Mesenchymal stem cell (in vitro differentiated cells and primary cell): ENCODE measurements at regions not wholly inside any gene's neighbourhood (a gene's known extent, or its start where the extent isn't known, plus 50 kb on each side); places are given as distances from the start of the nearest gene placed in this dataset.

Source experiments
- DNase-seq: peaks from one replicate; pipeline ENCODE4 v3.0.0-alpha.2; 2013
- H2AFZ ChIP-seq: one replicate; pipeline ENCODE4 v1.6.1; 2013; ENCODE audit warnings: low read depth, mild to moderate bottlenecking, control low read depth, inconsistent platforms, low read length, moderate library complexity
- H2AK5ac ChIP-seq: 2 replicates; pipeline ENCODE4 v1.6.1; 2013; ENCODE audit warnings: low read length, moderate library complexity, mild to moderate bottlenecking, inconsistent platforms; ENCODE audit not compliant: severe bottlenecking
- H2BK120ac ChIP-seq: one replicate; pipeline ENCODE4 v1.6.1; 2013; ENCODE audit warnings: low read depth, mild to moderate bottlenecking, inconsistent platforms, low read length, moderate library complexity
- H2BK12ac ChIP-seq, 2 experiments: one replicate each; pipeline ENCODE4 v1.6.1; 2013; ENCODE audit warnings: inconsistent platforms in 2 of 2, low read length in 2 of 2, mild to moderate bottlenecking in 2 of 2, moderate library complexity in 2 of 2, control low read depth in 1 of 2
- H2BK15ac ChIP-seq: one replicate; pipeline ENCODE4 v1.6.1; 2013; ENCODE audit warnings: mild to moderate bottlenecking, low read depth, inconsistent platforms; ENCODE audit not compliant: poor library complexity, severe bottlenecking
- H2BK5ac ChIP-seq: 2 replicates; pipeline ENCODE4 v1.6.1; 2013; ENCODE audit warnings: low read depth, mild to moderate bottlenecking, low read length, control low read depth, inconsistent platforms; ENCODE audit not compliant: poor library complexity, severe bottlenecking
- H3K14ac ChIP-seq, 2 experiments: one replicate each; pipeline ENCODE4 v1.6.1; 2013; ENCODE audit warnings: inconsistent platforms in 2 of 2, low read length in 2 of 2, control low read depth in 1 of 2, mild to moderate bottlenecking in 1 of 2, moderate library complexity in 1 of 2
- H3K18ac ChIP-seq, 2 experiments: one replicate each; pipeline ENCODE4 v1.6.1; 2013; ENCODE audit warnings: inconsistent platforms in 2 of 2, low read length in 2 of 2, control low read depth in 1 of 2, low read depth in 1 of 2, mild to moderate bottlenecking in 1 of 2
- H3K23ac ChIP-seq, 2 experiments: one replicate each; pipeline ENCODE4 v1.6.1; 2013; ENCODE audit warnings: inconsistent platforms in 2 of 2, low read length in 2 of 2, mild to moderate bottlenecking in 2 of 2, moderate library complexity in 2 of 2, control low read depth in 1 of 2
- H3K27ac ChIP-seq: 2 replicates; pipeline ENCODE4 v1.5.1; 2013; ENCODE audit warnings: mild to moderate bottlenecking, moderate library complexity, low read length, control low read depth, inconsistent platforms; ENCODE audit not compliant: poor library complexity, severe bottlenecking
- H3K27me3 ChIP-seq, 2 experiments: 2 replicates each; pipeline versions ENCODE4 v1.6.1 to v1.7.0; 2013; ENCODE audit warnings: low read length in 2 of 2, mild to moderate bottlenecking in 2 of 2, moderate library complexity in 2 of 2, control low read depth in 1 of 2, inconsistent platforms in 1 of 2; ENCODE audit not compliant: control insufficient read depth in 1 of 2, insufficient read depth in 1 of 2
- H3K36me3 ChIP-seq, 2 experiments: 2 replicates each; pipeline versions ENCODE4 v1.6.1 to v1.7.0; 2013; ENCODE audit warnings: low read length in 2 of 2, control low read depth in 1 of 2, inconsistent platforms in 1 of 2, low read depth in 1 of 2, mild to moderate bottlenecking in 1 of 2; ENCODE audit not compliant: insufficient read depth in 2 of 2, control insufficient read depth in 1 of 2
- H3K4ac ChIP-seq, 2 experiments: one replicate each; pipeline ENCODE4 v1.6.1; 2013; ENCODE audit warnings: inconsistent platforms in 2 of 2, low read length in 2 of 2, mild to moderate bottlenecking in 2 of 2, moderate library complexity in 2 of 2, control low read depth in 1 of 2, low read depth in 1 of 2
- H3K4me1 ChIP-seq: 2 replicates; pipeline ENCODE4 v1.6.1; 2013; ENCODE audit warnings: low read depth, low read length, control low read depth; ENCODE audit not compliant: control insufficient read depth, insufficient read depth
- H3K4me2 ChIP-seq: 2 replicates; pipeline ENCODE4 v1.6.1; 2013; ENCODE audit warnings: low read length, mild to moderate bottlenecking, inconsistent platforms; ENCODE audit not compliant: poor library complexity, severe bottlenecking
- H3K4me3 ChIP-seq, 2 experiments: 2 replicates each; pipeline versions ENCODE4 v1.5.1 to v1.7.0; 2013; ENCODE audit warnings: low read length in 2 of 2, mild to moderate bottlenecking in 2 of 2, control low read depth in 1 of 2, low read depth in 1 of 2; ENCODE audit not compliant: insufficient read depth in 1 of 2
- H3K79me1 ChIP-seq: replicated peaks from 2 replicates; pipeline ENCODE4 v1.6.1; 2013; ENCODE audit warnings: mild to moderate bottlenecking, control low read depth, low read length, inconsistent platforms; ENCODE audit not compliant: poor library complexity, severe bottlenecking
- H3K9ac ChIP-seq: 2 replicates; pipeline ENCODE4 v1.7.0; 2013; ENCODE audit warnings: mild to moderate bottlenecking, low read length, moderate library complexity
- H3K9me3 ChIP-seq: 2 replicates; pipeline ENCODE4 v1.7.0; 2013; ENCODE audit warnings: mild to moderate bottlenecking, low read length; ENCODE audit not compliant: control insufficient read depth
- H4K8ac ChIP-seq: one replicate; pipeline ENCODE4 v1.6.1; 2013; ENCODE audit warnings: inconsistent platforms, mild to moderate bottlenecking, low read length, moderate library complexity
- H4K91ac ChIP-seq: one replicate; pipeline ENCODE4 v1.6.1; 2013; ENCODE audit warnings: mild to moderate bottlenecking, low read length, inconsistent platforms
- WGBS: methylation state at CpG from one replicate; pipeline ENCODE4 v1.1.7; 2013; ENCODE audit warnings: mixed read lengths; 5-methylcytosine and 5-hydroxymethylcytosine counted together

DNA sequence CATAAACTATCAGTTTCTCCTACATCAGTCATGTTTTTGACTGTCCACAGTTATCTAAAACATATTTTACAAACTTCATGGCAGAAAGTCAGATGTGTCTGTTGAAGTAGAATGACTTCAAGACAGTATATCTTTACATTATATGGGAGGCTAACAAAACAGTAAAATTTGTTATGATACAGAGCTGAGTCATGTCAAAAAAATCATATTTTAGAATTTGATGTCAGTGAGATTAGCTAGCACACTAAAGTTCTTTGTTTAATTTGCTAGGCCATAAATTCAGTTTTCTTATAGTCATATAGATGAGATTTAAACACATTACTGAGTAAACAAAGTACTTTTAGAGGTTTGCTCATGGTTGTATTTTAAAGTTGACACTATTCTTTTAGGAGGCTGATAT is 80.3 kb upstream of the IGSF10 start:
- H3K9ac ChIP-seq, result no peak overlapping the region
- no peak overlapping the region for H2BK5ac ChIP-seq
- no peak overlapping the region for H3K14ac ChIP-seq
- DNase-seq, result no peak
- no peak overlapping the region for H4K91ac ChIP-seq
- no peak overlapping the region for H3K4me3 ChIP-seq
- no peak overlapping the region for H3K23ac ChIP-seq
- no peak overlapping the region for H2BK120ac ChIP-seq
- no peaks in the 10 kb centered on the region for H3K9me3 ChIP-seq
- H2AK5ac ChIP-seq, result no peak overlapping the region
- H2BK15ac ChIP-seq, result no peak overlapping the region
- no peak overlapping the region for H3K18ac ChIP-seq
- no peak overlapping the region for H3K27ac ChIP-seq
- H3K4ac ChIP-seq, result no peak overlapping the region
- H2BK12ac ChIP-seq, result no peak overlapping the region
- H3K27me3 ChIP-seq, result no peaks in the 10 kb centered on the region
- peaks cover 6% of the 10 kb centered on the region for H3K4me1 ChIP-seq
- H3K36me3 ChIP-seq, result no peaks in the 10 kb centered on the region
- no peak overlapping the region for H3K4me2 ChIP-seq
- H2AFZ ChIP-seq, result no peak overlapping the region
- H3K79me1 ChIP-seq, result no peaks in the 10 kb centered on the region
- no peak overlapping the region for H4K8ac ChIP-seq

DNA sequence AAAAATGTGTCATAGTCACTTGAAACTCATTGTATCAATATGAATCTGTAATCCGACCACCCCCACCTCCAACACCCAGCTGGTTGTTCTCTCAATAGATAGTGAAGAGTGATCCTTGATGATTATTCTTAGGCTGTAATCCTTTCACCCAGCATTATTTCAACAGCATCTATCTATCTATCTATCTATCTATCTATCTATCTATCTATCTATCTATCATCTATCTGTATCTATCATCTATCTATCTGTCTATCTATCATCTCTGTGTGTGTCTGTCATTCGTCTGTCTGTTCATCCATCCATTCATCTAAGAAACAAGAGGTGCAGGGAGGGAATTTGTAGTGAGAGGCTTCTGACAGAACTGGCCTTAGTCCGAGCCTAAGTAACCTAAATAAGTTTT is 78.7 kb upstream of the IGSF10 start:
- Histone ChIP-seq H3K23ac (no peak overlapping the region), H2BK120ac (no peak overlapping the region), H2BK5ac (no peak overlapping the region), H2AFZ (no peak overlapping the region), H3K79me1 (no peaks in the 10 kb centered on the region), H3K4me3 (no peak overlapping the region), H2BK15ac (no peak overlapping the region), H4K91ac (no peak overlapping the region), H3K9me3 (no peaks in the 10 kb centered on the region), H3K4me2 (no peak overlapping the region), H3K4ac (no peak overlapping the region), H3K36me3 (no peaks in the 10 kb centered on the region), H3K18ac (no peak overlapping the region), H2BK12ac (no peak overlapping the region), H2AK5ac (no peak overlapping the region), H4K8ac (no peak overlapping the region), H3K14ac (no peak overlapping the region), H3K4me1 (peaks cover 6% of the 10 kb centered on the region), H3K27me3 (no peaks in the 10 kb centered on the region), H3K9ac (no peak overlapping the region), H3K27ac (no peak overlapping the region)
- no CpG with 5 or more reads among the region's 3 CpGs for WGBS
- DNase-seq, result no peak

- H3K79me1 ChIP-seq, result no peaks in the 10 kb centered on the region
- H2AFZ ChIP-seq, result no peak overlapping the region
- 58% methylated on average over 9 of the region's 15 CpGs for WGBS
- H3K9me3 ChIP-seq, result no peaks in the 10 kb centered on the region
- no peaks in the 10 kb centered on the region for H3K36me3 ChIP-seq
- peak overlapping the region; percentile 76 for H3K9ac ChIP-seq
- H2BK5ac ChIP-seq, result no peak overlapping the region
- H3K4me3 ChIP-seq, result peak overlapping the region in 1 of 2 experiments; percentile 20
- no peak overlapping the region for H4K91ac ChIP-seq
- no peak for DNase-seq
- H4K8ac ChIP-seq, result no peak overlapping the region
- H3K27ac ChIP-seq, result no peak overlapping the region
- H3K18ac ChIP-seq, result no peak overlapping the region
- no peak overlapping the region for H2BK15ac ChIP-seq
- no peak overlapping the region for H2BK12ac ChIP-seq
- no peak overlapping the region for H2AK5ac ChIP-seq
- peaks cover 6% of the 10 kb centered on the region for H3K4me1 ChIP-seq
- no peak overlapping the region for H2BK120ac ChIP-seq
- no peaks in the 10 kb centered on the region for H3K27me3 ChIP-seq
- no peak overlapping the region for H3K4ac ChIP-seq
- H3K14ac ChIP-seq, result no peak overlapping the region
- H3K23ac ChIP-seq, result no peak overlapping the region
- no peak overlapping the region for H3K4me2 ChIP-seq
These were observed 77.9 kb upstream of the IGSF10 start for GRCh38 chr3:151538456-151539393.

GRCh38 chr3:151537726-151538125 is 76.9 kb upstream of the IGSF10 start:
- Histone ChIP-seq H4K8ac (no peak overlapping the region), H3K4me2 (no peak overlapping the region), H3K4me1 (no peaks in the 10 kb centered on the region), H3K9ac (peak overlapping the region; percentile 76), H4K91ac (no peak overlapping the region), H3K18ac (no peak overlapping the region), H3K23ac (no peak overlapping the region), H3K27ac (no peak overlapping the region), H3K27me3 (no peaks in the 10 kb centered on the region), H3K36me3 (no peaks in the 10 kb centered on the region), H2BK15ac (no peak overlapping the region), H2BK12ac (no peak overlapping the region), H3K14ac (no peak overlapping the region), H3K79me1 (no peaks in the 10 kb centered on the region), H3K4ac (no peak overlapping the region), H3K4me3 (no peak overlapping the region), H2BK5ac (no peak overlapping the region), H2AK5ac (no peak overlapping the region), H2AFZ (no peak overlapping the region), H3K9me3 (no peaks in the 10 kb centered on the region), H2BK120ac (no peak overlapping the region)
- DNase-seq, result no peak
- WGBS, result 59% methylated on average over 3 of the region's 3 CpGs
